Dendritic cell treated with granulocyte-macrophage colony-stimulating factor and Interleukin-4, amounts not matched to agents 40 ng/mL and 50 ng/mL, for 4 days (primary cell): ENCODE measurements at regions not wholly inside any gene's neighbourhood (a gene's known extent, or its start where the extent isn't known, plus 50 kb on each side); places are given as distances from the start of the nearest gene placed in this dataset.

Source experiments
- H3K27ac Mint-ChIP-seq: one replicate; pipeline ENCODE4 v1.8.0; 2022; ENCODE audit warnings: mild to moderate bottlenecking, mixed read lengths
- H3K27me3 Mint-ChIP-seq: one replicate; pipeline ENCODE4 v1.8.0; 2022; ENCODE audit warnings: mild to moderate bottlenecking, mixed read lengths
- H3K36me3 Mint-ChIP-seq: one replicate; pipeline ENCODE4 v1.8.0; 2022; ENCODE audit warnings: low read depth, mixed read lengths
- H3K4me1 Mint-ChIP-seq: one replicate; pipeline ENCODE4 v1.8.0; 2022; ENCODE audit warnings: low read depth, mixed read lengths
- H3K4me3 Mint-ChIP-seq: one replicate; pipeline ENCODE4 v1.8.0; 2022; ENCODE audit warnings: mild to moderate bottlenecking, moderate library complexity, mixed read lengths
- H3K9me3 Mint-ChIP-seq: one replicate; pipeline ENCODE4 v1.8.0; 2022; ENCODE audit warnings: mixed read lengths
- intact Hi-C: fragments of 100-400 bp; cut with micrococcal nuclease; formaldehyde crosslinking; loops from one replicate; pipeline ENCODE4 v1.15.0; 2022

DNA sequence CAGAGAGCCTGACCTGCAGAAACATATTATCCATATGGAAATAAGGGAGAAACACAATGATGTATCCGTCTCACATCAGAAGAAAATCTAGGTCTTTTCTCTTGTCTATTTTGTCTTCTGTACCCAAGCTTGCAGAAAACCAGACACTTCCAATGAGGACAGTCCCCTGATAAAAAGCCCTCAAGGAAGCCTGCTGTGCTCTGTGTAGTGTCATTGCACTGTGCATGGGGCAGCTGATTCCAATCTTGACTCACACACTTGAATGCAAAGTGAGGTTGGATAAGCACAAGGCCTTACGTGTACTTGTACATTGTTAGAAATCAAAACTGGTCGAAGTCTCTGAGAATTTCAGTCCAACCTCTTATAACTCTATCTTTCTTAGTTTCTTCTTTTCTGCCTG is 256.6 kb upstream of the MYOCD start:
- Mint-ChIP-seq H3K4me1 (no peaks in the 10 kb centered on the region), H3K36me3 (no peaks in the 10 kb centered on the region), H3K4me3 (no peak overlapping the region), H3K27me3 (no peaks in the 10 kb centered on the region), H3K9me3 (peaks cover 28% of the 10 kb centered on the region), H3K27ac (no peak overlapping the region)
- intact Hi-C loops: no loop called here

- no peaks in the 10 kb centered on the region for H3K27me3 Mint-ChIP-seq
- peaks cover 27% of the 10 kb centered on the region for H3K9me3 Mint-ChIP-seq
- no peaks in the 10 kb centered on the region for H3K36me3 Mint-ChIP-seq
- no peaks in the 10 kb centered on the region for H3K4me1 Mint-ChIP-seq
- no peak overlapping the region for H3K27ac Mint-ChIP-seq
- no peak overlapping the region for H3K4me3 Mint-ChIP-seq
- intact Hi-C loops: no loop called here
These were observed 255.0 kb upstream of the MYOCD start for GRCh38 chr17:12410717-12411116.

GRCh38 chr17:12415031-12415430 is 250.7 kb upstream of the MYOCD start:
- H3K4me1 Mint-ChIP-seq: no peaks in the 10 kb centered on the region
- no peak overlapping the region for H3K4me3 Mint-ChIP-seq
- no peaks in the 10 kb centered on the region for H3K27me3 Mint-ChIP-seq
- peaks cover 54% of the 10 kb centered on the region for H3K9me3 Mint-ChIP-seq
- intact Hi-C loops: no loop called here
- H3K36me3 Mint-ChIP-seq: no peaks in the 10 kb centered on the region
- H3K27ac Mint-ChIP-seq: no peak overlapping the region

GRCh38 chr17:12421077-12421476 is 244.6 kb upstream of the MYOCD start:
- Mint-ChIP-seq H3K36me3 (no peaks in the 10 kb centered on the region), H3K9me3 (peaks cover 74% of the 10 kb centered on the region), H3K27ac (no peak overlapping the region), H3K4me1 (no peaks in the 10 kb centered on the region), H3K4me3 (no peak overlapping the region), H3K27me3 (no peaks in the 10 kb centered on the region)
- intact Hi-C loops: no loop called here

- no peaks in the 10 kb centered on the region for H3K27me3 Mint-ChIP-seq
- peaks cover 71% of the 10 kb centered on the region for H3K9me3 Mint-ChIP-seq
- intact Hi-C loops: no loop called here
- H3K36me3 Mint-ChIP-seq: no peaks in the 10 kb centered on the region
- no peaks in the 10 kb centered on the region for H3K4me1 Mint-ChIP-seq
- no peak overlapping the region for H3K27ac Mint-ChIP-seq
- H3K4me3 Mint-ChIP-seq: no peak overlapping the region
These were observed 243.9 kb upstream of the MYOCD start for GRCh38 chr17:12421646-12422306.

DNA sequence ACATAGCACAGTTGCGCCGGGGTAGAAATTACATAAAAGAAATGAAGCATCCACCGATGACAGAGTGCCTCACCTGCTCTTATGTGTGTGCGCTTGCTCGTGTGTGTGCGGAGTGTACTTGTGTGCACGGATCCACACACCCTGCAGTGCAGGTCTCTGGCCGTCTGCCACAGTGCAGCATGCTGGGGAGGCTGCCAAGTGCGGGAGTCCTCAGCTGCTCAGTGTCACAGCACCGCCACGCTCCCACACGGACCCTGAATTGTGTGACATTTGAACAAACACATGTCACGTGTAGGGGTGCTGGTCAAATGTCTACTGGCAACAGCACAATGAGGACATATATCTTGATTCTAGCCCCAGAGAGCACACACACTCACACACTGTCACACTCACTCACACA is 243.0 kb upstream of the MYOCD start:
- H3K36me3 Mint-ChIP-seq: no peaks in the 10 kb centered on the region
- no peaks in the 10 kb centered on the region for H3K27me3 Mint-ChIP-seq
- no peak overlapping the region for H3K27ac Mint-ChIP-seq
- peaks cover 63% of the 10 kb centered on the region for H3K9me3 Mint-ChIP-seq
- no peak overlapping the region for H3K4me3 Mint-ChIP-seq
- intact Hi-C loops: no loop called here
- no peaks in the 10 kb centered on the region for H3K4me1 Mint-ChIP-seq

- Mint-ChIP-seq H3K27ac (no peak overlapping the region), H3K9me3 (peaks cover 61% of the 10 kb centered on the region), H3K36me3 (no peaks in the 10 kb centered on the region), H3K4me1 (no peaks in the 10 kb centered on the region), H3K27me3 (no peaks in the 10 kb centered on the region), H3K4me3 (no peak overlapping the region)
- intact Hi-C loops: no loop called here
These were observed 242.4 kb upstream of the MYOCD start for GRCh38 chr17:12423337-12423736.

GRCh38 chr17:12429116-12429515 is 236.6 kb upstream of the MYOCD start:
- H3K4me3 Mint-ChIP-seq: no peak overlapping the region
- no peaks in the 10 kb centered on the region for H3K36me3 Mint-ChIP-seq
- H3K27me3 Mint-ChIP-seq: no peaks in the 10 kb centered on the region
- intact Hi-C loops: no loop called here
- no peaks in the 10 kb centered on the region for H3K4me1 Mint-ChIP-seq
- H3K27ac Mint-ChIP-seq: no peak overlapping the region
- peaks cover 62% of the 10 kb centered on the region for H3K9me3 Mint-ChIP-seq

DNA sequence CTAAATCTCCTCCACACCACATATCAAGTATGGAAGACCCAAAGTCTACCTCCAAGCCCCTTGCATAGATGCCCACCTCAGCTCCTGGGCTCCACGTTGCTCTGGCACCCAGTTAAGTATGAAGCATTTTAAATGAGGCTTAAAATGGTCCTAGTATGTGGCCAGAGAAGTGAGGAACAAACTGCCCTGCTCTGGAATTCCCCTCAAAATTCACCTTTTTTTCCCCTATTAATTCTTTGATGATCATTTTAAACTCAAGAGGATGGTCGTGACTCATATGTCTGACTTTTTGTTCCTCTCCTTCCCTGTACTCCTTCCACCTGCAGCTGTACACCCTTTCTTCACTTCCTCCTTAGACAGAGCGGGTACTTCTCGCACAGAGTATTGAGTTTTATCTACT is 234.5 kb upstream of the MYOCD start:
- H3K4me1 Mint-ChIP-seq: no peaks in the 10 kb centered on the region
- H3K27ac Mint-ChIP-seq: no peak overlapping the region
- no peak overlapping the region for H3K4me3 Mint-ChIP-seq
- H3K36me3 Mint-ChIP-seq: no peaks in the 10 kb centered on the region
- H3K9me3 Mint-ChIP-seq: peaks cover 51% of the 10 kb centered on the region
- intact Hi-C loops: no loop called here
- H3K27me3 Mint-ChIP-seq: no peaks in the 10 kb centered on the region

DNA sequence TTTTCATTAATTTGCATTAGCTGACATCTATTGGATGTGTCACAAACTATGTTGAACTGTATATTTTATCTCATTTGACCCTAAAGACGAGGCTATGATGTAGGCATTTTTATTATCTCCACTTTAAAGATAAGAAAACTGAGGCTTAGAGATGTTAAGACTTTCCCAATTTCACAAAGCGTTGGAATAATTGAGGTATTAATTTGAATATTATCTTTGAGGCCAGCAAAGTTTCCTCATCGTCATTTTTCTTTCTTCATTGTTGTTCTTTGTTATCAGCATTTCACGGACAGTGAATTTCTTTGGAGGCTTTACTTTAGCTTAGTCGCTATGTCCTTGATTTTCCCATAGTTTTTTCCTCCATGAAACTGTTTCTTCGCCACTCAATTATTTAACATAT is 227.5 kb upstream of the MYOCD start:
- no peak overlapping the region for H3K4me3 Mint-ChIP-seq
- no peaks in the 10 kb centered on the region for H3K27me3 Mint-ChIP-seq
- no peaks in the 10 kb centered on the region for H3K36me3 Mint-ChIP-seq
- H3K4me1 Mint-ChIP-seq: no peaks in the 10 kb centered on the region
- no peak overlapping the region for H3K27ac Mint-ChIP-seq
- intact Hi-C loops: no loop called here
- H3K9me3 Mint-ChIP-seq: peaks cover 65% of the 10 kb centered on the region

GRCh38 chr17:12438813-12439586 is 226.7 kb upstream of the MYOCD start:
- H3K27me3 Mint-ChIP-seq: no peaks in the 10 kb centered on the region
- H3K36me3 Mint-ChIP-seq: no peaks in the 10 kb centered on the region
- H3K27ac Mint-ChIP-seq: no peak overlapping the region
- no peak overlapping the region for H3K4me3 Mint-ChIP-seq
- H3K4me1 Mint-ChIP-seq: no peaks in the 10 kb centered on the region
- peaks cover 63% of the 10 kb centered on the region for H3K9me3 Mint-ChIP-seq
- intact Hi-C loops: no loop called here

DNA sequence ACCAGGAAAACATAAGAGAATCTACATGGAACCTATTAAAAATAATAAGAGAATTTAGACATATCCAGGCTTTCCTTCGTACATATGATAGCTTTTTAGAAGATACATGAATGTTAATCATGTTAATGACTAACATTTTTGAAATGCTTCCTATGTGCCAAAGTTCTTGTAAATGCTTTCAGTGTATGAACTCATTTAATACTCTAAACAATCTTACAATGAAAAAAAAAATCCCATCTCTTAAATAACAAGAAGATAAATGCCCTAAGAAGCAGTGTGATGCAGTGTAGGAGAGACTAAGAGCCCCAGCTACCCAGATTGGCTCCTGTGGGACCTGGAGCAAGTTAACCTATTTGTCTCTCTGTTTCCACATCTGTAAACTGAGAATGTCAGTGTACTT is 220.4 kb upstream of the MYOCD start:
- Mint-ChIP-seq H3K9me3 (peaks cover 19% of the 10 kb centered on the region), H3K27me3 (no peaks in the 10 kb centered on the region), H3K4me3 (no peak overlapping the region), H3K27ac (no peak overlapping the region), H3K4me1 (no peaks in the 10 kb centered on the region), H3K36me3 (no peaks in the 10 kb centered on the region)
- intact Hi-C loops: no loop called here

GRCh38 chr17:12457493-12457892 is 208.2 kb upstream of the MYOCD start:
- Mint-ChIP-seq H3K4me1 (no peaks in the 10 kb centered on the region), H3K27ac (no peak overlapping the region), H3K4me3 (no peak overlapping the region), H3K9me3 (peaks cover 38% of the 10 kb centered on the region), H3K36me3 (no peaks in the 10 kb centered on the region), H3K27me3 (no peaks in the 10 kb centered on the region)
- intact Hi-C loops: no loop called here

- Mint-ChIP-seq H3K4me3 (no peak overlapping the region), H3K4me1 (no peaks in the 10 kb centered on the region)
These were observed 206.0 kb upstream of the MYOCD start for GRCh38 chr17:12459736-12460135.

GRCh38 chr17:12463102-12463501 is 202.6 kb upstream of the MYOCD start:
- no peaks in the 10 kb centered on the region for H3K27me3 Mint-ChIP-seq
- H3K9me3 Mint-ChIP-seq: peaks cover 57% of the 10 kb centered on the region
- H3K27ac Mint-ChIP-seq: no peak overlapping the region
- intact Hi-C loops: no loop called here
- no peaks in the 10 kb centered on the region for H3K4me1 Mint-ChIP-seq
- no peak overlapping the region for H3K4me3 Mint-ChIP-seq
- no peaks in the 10 kb centered on the region for H3K36me3 Mint-ChIP-seq

More at GRCh38 chr17:12459736-12460135, 206.0 kb upstream of the MYOCD start:
- Mint-ChIP-seq H3K36me3 (no peaks in the 10 kb centered on the region), H3K27ac (no peak overlapping the region), H3K9me3 (peaks cover 54% of the 10 kb centered on the region), H3K27me3 (no peaks in the 10 kb centered on the region)
- intact Hi-C loops: no loop called here
